CD14-positive monocyte (primary cell): ENCODE measurements at regions not wholly inside any gene's neighbourhood (a gene's known extent, or its start where the extent isn't known, plus 50 kb on each side); places are given as distances from the start of the nearest gene placed in this dataset.

Experiments
- DNase-seq, 3 donors: peaks; one replicate each; pipeline ENCODE4 v3.0.0-alpha.2; 2011 to 2022
- H2AFZ ChIP-seq: 2 replicates; pipeline ENCODE4 v1.6.0; 2012; ENCODE audit warnings: mild to moderate bottlenecking, low read depth, low read length, inconsistent platforms; ENCODE audit not compliant: insufficient read depth, poor library complexity, severe bottlenecking
- H3K27ac ChIP-seq, 2 donors: 1 replicate in 1 of 2; 2 replicates in 1 of 2; pipeline ENCODE4 v1.5.1; 2012 to 2013; ENCODE audit warnings: low read length in 2 of 2, control low read depth in 1 of 2, inconsistent platforms in 1 of 2, low read depth in 1 of 2, mild to moderate bottlenecking in 1 of 2
- H3K27me3 ChIP-seq, 2 donors: one replicate each; pipeline versions ENCODE4 v1.6.0 to v1.6.1; 2011 to 2013; ENCODE audit warnings: low read length in 2 of 2; ENCODE audit not compliant: control insufficient read depth in 2 of 2, insufficient read depth in 2 of 2
- H3K36me3 ChIP-seq, 2 donors: replicated peaks in 1 of 2; 1 replicate in 1 of 2; 2 replicates in 1 of 2; pipeline versions ENCODE4 v1.5.1 to v1.6.1; 2012 to 2013; ENCODE audit warnings: low read length in 2 of 2, control low read depth in 1 of 2, inconsistent platforms in 1 of 2, mild to moderate bottlenecking in 1 of 2; ENCODE audit not compliant: insufficient read depth in 2 of 2, control insufficient read depth in 1 of 2
- H3K4me1 ChIP-seq, 2 donors: 1 replicate in 1 of 2; 2 replicates in 1 of 2; pipeline versions ENCODE4 v1.5.1 to v1.6.1; 2012 to 2013; ENCODE audit warnings: low read length in 2 of 2, control low read depth in 1 of 2, inconsistent platforms in 1 of 2, mild to moderate bottlenecking in 1 of 2, moderate library complexity in 1 of 2; ENCODE audit not compliant: insufficient read depth in 2 of 2, control insufficient read depth in 1 of 2
- H3K4me2 ChIP-seq: replicated peaks from 2 replicates; pipeline ENCODE3; 2012; ENCODE audit warnings: low read length, moderate library complexity, mild to moderate bottlenecking; ENCODE audit not compliant: poor library complexity, severe bottlenecking; ENCODE audit errors: extremely low read depth
- H3K4me3 ChIP-seq, 3 experiments: fragments of 200-600 bp in 1 of 3; sonication (generic) in 1 of 3; replicated peaks in 1 of 3; 1 replicate in 2 of 3; 2 replicates in 1 of 3; pipeline ENCODE4 v1.5.1; 2011 to 2013; ENCODE audit warnings: low read length in 3 of 3, mild to moderate bottlenecking in 3 of 3, control low read depth in 2 of 3, low read depth in 2 of 3, inconsistent platforms in 1 of 3, moderate library complexity in 1 of 3
- H3K79me2 ChIP-seq: 2 replicates; pipeline ENCODE4 v1.6.0; 2012; ENCODE audit warnings: mild to moderate bottlenecking, control low read depth, inconsistent platforms, low read length, moderate library complexity; ENCODE audit not compliant: insufficient read depth
- H3K9ac ChIP-seq: 2 replicates; pipeline ENCODE4 v1.6.0; 2017; ENCODE audit warnings: low read length, mild to moderate bottlenecking; ENCODE audit not compliant: insufficient read depth, poor library complexity, severe bottlenecking
- H3K9me3 ChIP-seq, 2 donors: replicated peaks in 1 of 2; 1 replicate in 1 of 2; 2 replicates in 1 of 2; pipeline versions ENCODE4 v1.5.1 to v1.6.1; 2012 to 2013; ENCODE audit warnings: low read length in 2 of 2, control low read depth in 1 of 2; ENCODE audit not compliant: control insufficient read depth in 1 of 2, insufficient read depth in 1 of 2
- H4K20me1 ChIP-seq: 2 replicates; pipeline ENCODE4 v1.6.0; 2012; ENCODE audit warnings: mild to moderate bottlenecking, low read length, control low read depth, moderate library complexity; ENCODE audit not compliant: insufficient read depth
- H3K27ac Mint-ChIP-seq, 7 donors: one replicate each; pipeline ENCODE4 v1.8.0; 2020; ENCODE audit warnings: mild to moderate bottlenecking in 7 of 7, mixed read lengths in 7 of 7, moderate library complexity in 6 of 7, inconsistent platforms in 2 of 7
- H3K27me3 Mint-ChIP-seq, 3 donors: one replicate each; pipeline ENCODE4 v1.8.0; 2021 to 2022; ENCODE audit warnings: low read depth in 3 of 3, mild to moderate bottlenecking in 3 of 3, mixed read lengths in 3 of 3, moderate library complexity in 3 of 3, inconsistent platforms in 1 of 3
- H3K36me3 Mint-ChIP-seq, 2 donors: one replicate each; pipeline ENCODE4 v1.8.0; 2020; ENCODE audit warnings: mixed read lengths in 2 of 2, inconsistent platforms in 1 of 2, mild to moderate bottlenecking in 1 of 2
- H3K4me1 Mint-ChIP-seq: one replicate; pipeline ENCODE4 v1.8.0; 2020; ENCODE audit warnings: mild to moderate bottlenecking, mixed read lengths
- H3K4me3 Mint-ChIP-seq, 2 donors: one replicate each; pipeline ENCODE4 v1.8.0; 2020; ENCODE audit warnings: mild to moderate bottlenecking in 2 of 2, mixed read lengths in 2 of 2, moderate library complexity in 1 of 2
- H3K9me3 Mint-ChIP-seq, 7 donors: one replicate each; pipeline ENCODE4 v1.8.0; 2020 to 2022; ENCODE audit warnings: mixed read lengths in 7 of 7, mild to moderate bottlenecking in 6 of 7, moderate library complexity in 6 of 7, inconsistent platforms in 2 of 7
- WGBS: methylation state at CpG from one replicate; pipeline ENCODE4 v1.1.5; 2013; ENCODE audit warnings: missing lambda C conversion rate; ENCODE audit not compliant: insufficient coverage; 5-methylcytosine and 5-hydroxymethylcytosine counted together
- intact Hi-C, 2 donors: fragments of 100-400 bp; cut with micrococcal nuclease; formaldehyde crosslinking; loops; one replicate each; pipeline versions ENCODE4 v1.15.0 to v1.15.1; 2023
- TF ChIP-seq, protein P1 (sequence below): fragments of 200-600 bp; IDR thresholded peaks from one replicate; pipeline ENCODE4 v1.8.0; 2022; ENCODE audit warnings: antibody characterized with exemption, mild to moderate bottlenecking

DNA sequence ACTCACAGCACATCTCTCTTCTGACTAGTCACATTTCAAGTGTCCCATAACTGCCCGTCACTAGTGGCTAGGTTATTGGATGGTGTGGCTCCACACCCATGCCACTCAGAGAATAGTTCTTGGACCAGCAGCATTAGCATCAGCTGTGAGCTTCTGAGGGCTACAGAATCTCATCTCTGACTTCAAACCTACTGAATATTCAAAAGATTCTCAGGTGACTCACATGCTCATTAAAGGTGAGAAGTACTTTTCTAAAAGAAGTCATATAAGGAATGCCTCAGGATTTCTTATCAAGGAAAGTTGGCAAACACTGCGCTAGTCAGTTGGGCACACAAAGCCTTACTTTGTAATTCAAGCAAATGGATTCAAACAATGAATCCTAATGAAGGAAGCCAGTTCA, 305.0 kb upstream of the CDH12 start:
- Mint-ChIP-seq H3K27ac (no peak overlapping the region), H3K4me3 (no peak overlapping the region), H3K4me1 (no peaks in the 10 kb centered on the region), H3K36me3 (no peaks in the 10 kb centered on the region), H3K27me3 (peaks cover 0 to 1% (median 0%) of the 10 kb centered on the region in 3 donors), H3K9me3 (peaks cover 0 to 3% (median 0%) of the 10 kb centered on the region in 7 donors)
- TF ChIP-seq, protein P1, sequence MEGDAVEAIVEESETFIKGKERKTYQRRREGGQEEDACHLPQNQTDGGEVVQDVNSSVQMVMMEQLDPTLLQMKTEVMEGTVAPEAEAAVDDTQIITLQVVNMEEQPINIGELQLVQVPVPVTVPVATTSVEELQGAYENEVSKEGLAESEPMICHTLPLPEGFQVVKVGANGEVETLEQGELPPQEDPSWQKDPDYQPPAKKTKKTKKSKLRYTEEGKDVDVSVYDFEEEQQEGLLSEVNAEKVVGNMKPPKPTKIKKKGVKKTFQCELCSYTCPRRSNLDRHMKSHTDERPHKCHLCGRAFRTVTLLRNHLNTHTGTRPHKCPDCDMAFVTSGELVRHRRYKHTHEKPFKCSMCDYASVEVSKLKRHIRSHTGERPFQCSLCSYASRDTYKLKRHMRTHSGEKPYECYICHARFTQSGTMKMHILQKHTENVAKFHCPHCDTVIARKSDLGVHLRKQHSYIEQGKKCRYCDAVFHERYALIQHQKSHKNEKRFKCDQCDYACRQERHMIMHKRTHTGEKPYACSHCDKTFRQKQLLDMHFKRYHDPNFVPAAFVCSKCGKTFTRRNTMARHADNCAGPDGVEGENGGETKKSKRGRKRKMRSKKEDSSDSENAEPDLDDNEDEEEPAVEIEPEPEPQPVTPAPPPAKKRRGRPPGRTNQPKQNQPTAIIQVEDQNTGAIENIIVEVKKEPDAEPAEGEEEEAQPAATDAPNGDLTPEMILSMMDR: no peak
- no peak overlapping the region for H3K4me3 ChIP-seq
- H3K4me2 ChIP-seq: no peak overlapping the region
- no peaks in the 10 kb centered on the region for H3K79me2 ChIP-seq
- H3K27ac ChIP-seq: no peak overlapping the region
- no peaks in the 10 kb centered on the region for H3K27me3 ChIP-seq
- H2AFZ ChIP-seq: no peak overlapping the region
- intact Hi-C loops: no loop called here
- H3K9me3 ChIP-seq: no peaks in the 10 kb centered on the region
- no peaks in the 10 kb centered on the region for H3K4me1 ChIP-seq
- no peaks in the 10 kb centered on the region for H4K20me1 ChIP-seq
- no peak for DNase-seq
- WGBS: no CpG with 5 or more reads among the region's 2 CpGs
- no peak overlapping the region for H3K9ac ChIP-seq
- no peaks in the 10 kb centered on the region for H3K36me3 ChIP-seq

DNA sequence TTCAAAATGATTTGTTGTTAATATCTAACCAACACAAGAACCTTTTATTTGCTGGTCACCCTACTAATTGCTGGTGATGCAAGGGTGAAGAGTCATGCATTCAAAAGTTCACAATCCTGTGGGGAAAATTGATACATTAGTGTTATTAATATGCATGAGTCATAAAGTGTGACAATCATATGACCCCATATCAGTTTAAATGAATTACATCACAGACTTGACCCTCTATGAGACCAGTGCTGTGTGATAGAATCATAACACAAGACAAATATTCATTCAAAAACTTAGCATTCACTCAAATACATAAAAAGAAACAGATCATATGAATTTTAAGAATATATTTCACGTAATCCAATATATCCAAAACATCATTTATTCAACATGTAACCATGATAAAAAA, 304.6 kb upstream of the CDH12 start:
- intact Hi-C loops: no loop called here
- Mint-ChIP-seq H3K4me1 (no peaks in the 10 kb centered on the region), H3K4me3 (no peak overlapping the region), H3K36me3 (no peaks in the 10 kb centered on the region), H3K27ac (no peak overlapping the region), H3K27me3 (peaks cover 0 to 1% (median 0%) of the 10 kb centered on the region in 3 donors), H3K9me3 (peaks cover 0 to 3% (median 0%) of the 10 kb centered on the region in 7 donors)
- Histone ChIP-seq H3K36me3 (no peaks in the 10 kb centered on the region), H3K79me2 (no peaks in the 10 kb centered on the region), H3K4me2 (no peak overlapping the region), H4K20me1 (no peaks in the 10 kb centered on the region), H3K9me3 (no peaks in the 10 kb centered on the region), H3K4me1 (no peaks in the 10 kb centered on the region), H2AFZ (no peak overlapping the region), H3K4me3 (no peak overlapping the region), H3K27ac (no peak overlapping the region), H3K27me3 (no peaks in the 10 kb centered on the region), H3K9ac (no peak overlapping the region)
- WGBS: no CpG with 5 or more reads among the region's 1 CpG
- DNase-seq: no peak
- TF ChIP-seq, protein P1: no peak
